ENCODE measurements at regions not wholly inside any gene's neighbourhood (a gene's known extent, or its start where the extent isn't known, plus 50 kb on each side); places are given as distances from the start of the nearest gene placed in this dataset.

DNA sequence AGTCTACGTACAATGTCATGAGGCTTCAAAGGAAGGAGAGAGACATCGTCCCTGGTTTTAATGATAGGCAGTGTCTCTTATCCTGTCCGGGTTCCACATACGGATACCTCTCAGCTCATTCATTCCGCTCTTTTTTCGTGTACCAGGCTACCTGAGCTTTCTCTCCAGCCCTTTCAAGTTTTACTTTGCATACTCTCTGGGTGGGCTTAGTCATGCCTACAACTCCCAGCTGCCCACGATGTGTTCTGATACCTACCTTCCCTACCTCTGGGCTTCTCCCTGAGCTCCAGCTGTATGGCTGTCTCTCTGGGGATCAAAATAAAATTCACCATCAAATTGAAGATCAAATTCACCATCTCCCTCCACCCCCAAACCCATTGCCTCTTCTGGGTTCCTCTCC lies 354.0 kb upstream of the EEF2KMT start:
- DNase-seq (ENCODE audit: low read depth in 2 of 2) = no peak

DNA sequence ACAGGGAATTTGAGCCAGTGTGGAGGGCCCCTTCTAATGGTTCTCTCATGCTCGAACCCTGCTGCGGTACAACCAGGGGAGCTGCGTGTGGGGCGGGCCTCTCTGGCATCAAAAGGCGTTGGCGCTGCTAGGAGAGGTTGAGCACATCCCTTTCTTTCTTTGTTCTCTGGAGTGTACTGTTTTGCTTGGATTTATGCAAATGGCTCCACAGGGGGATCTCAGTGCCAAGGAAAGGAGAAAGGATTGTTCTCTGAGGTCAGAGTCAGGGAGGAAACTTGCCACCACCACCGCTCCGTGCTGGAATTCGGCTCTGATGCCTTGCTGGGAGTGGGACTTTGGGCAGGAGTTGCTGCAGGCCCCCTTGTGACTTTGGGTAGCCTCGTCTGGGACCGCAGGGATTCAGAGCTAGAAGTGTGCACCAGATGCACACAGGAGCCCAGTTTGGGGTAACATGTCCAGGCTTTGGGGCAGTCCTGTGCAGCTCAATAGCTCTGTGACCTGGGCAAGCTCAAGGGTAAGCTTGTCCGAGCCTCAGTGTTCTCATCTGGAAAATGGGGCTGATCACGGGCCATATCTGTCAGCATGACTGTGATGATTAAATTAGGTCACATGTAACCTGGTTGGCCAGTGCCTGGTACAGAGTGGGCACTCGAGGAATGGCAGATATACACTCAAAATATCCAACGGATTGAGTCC lies 353.0 kb upstream of the EEF2KMT start:
- DNase-seq (ENCODE audit: low read depth in 2 of 2) = no peak

GRCh38 chr16:5449901-5450300 lies 352.3 kb upstream of the EEF2KMT start:
- DNase-seq (ENCODE audit: low read depth in 2 of 2) = no peak

DNA sequence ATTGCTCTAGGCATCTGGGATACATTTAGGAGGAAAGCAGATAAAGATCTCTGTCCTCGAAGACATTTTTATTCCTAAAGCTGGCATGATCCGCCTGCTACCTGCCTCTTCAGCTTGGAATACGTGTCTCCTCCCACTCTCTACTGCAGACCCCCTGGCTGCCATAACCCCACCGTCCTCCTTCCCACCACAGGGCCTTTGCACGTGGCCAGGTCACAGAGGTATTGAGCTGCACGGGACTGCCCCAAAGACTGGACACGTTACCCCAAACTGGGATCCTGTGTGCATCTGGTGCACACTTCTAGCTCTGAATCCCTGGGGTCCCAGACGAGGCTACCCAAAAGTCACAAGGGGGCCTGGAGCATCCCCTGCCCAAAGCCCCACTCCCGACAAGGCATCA lies 351.2 kb upstream of the EEF2KMT start:
- no peak for DNase-seq (ENCODE audit: low read depth in 2 of 2)

DNA sequence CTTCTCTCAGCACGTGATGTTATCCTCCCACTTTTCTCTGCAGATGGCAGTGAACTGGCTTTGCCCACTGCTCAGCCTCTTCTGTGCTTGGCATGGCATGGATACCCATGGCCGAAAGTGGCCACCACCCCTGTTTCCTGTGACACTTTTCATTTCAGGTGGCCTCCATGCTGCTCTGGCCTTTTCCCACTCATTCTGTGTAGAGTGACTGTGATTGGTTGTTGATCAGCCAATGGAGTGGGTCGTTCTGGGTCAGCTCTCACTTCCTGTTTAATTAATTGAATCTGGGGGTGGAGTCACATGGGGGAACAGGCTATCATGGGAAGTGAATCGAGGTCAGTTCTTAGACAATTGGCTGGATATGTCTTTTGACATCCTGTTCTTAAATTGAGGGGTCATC lies 350.1 kb upstream of the EEF2KMT start:
- DNase-seq (ENCODE audit: low read depth in 2 of 2) = no peak

DNA sequence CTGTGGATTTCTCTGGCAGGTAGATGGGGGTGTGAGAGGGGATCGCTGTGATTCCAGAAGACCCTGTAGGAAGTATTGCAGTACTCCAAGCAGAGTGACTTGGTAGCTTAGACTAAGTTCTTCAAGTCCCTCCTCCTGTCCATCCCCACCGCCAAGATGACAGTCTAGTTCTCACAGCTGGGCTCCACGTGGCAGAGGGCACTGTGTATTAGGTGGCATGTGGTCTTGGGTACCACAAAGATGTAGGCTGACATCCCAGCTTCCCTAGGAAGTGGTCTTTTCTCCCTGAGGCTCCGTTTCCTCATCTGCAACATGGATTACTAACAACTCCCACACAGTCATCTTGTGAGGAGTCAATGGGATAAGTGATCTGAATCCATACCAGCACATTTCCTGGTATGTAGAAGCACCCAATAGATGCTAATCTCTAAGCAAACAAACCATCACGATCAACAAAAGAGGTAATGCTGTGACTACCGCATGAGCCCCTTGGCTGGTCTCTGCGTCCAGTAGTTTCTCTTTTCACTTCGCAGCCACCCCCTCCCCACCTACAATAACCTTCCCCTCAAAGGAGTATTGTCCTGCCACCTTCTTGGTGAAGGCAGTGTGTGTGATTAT lies 349.1 kb upstream of the EEF2KMT start:
- no peak for DNase-seq (ENCODE audit: low read depth in 2 of 2)

DNA sequence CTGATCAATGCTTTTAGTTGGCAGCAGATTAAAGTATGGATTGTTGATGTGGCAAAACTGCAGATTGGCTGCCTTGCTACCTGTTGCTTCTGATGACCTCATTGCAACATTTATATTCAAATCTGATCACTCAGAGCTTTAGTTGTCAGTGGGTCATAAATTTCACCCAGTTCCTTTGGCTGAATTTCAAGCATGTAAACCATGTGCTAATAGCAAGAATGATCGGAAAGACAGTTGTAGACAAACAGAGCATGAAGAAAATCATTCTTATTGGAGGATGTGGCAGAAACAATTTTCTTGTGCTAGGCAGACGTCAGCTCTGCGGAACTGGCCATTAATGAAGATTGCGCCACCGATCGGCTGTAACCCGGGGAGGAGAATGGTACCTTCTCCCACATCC lies 346.6 kb upstream of the EEF2KMT start:
- no peak for DNase-seq (ENCODE audit: low read depth in 2 of 2)

- no peak for DNase-seq (ENCODE audit: low read depth in 2 of 2)
Measured at GRCh38 chr16:5442986-5443385, 345.4 kb upstream of the EEF2KMT start.

DNA sequence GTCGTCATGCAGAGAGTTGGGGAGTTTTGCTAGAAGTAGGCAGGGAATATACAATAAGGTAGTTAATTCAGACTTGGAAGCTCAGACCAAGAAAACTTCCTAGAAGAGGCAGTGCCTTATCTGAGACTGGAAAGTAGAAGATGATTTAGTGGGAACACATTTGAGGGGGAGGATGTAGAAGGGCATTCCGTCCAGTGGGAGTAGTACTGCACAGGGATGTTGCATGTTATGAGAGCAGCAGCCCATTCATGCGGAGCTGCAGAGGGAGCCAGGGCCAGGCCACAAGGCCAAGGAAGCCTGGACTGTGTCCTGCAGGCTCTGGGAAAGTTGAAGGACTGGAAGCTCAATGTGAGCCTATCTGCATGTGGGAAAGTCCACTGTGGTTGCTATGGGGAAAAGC lies 344.5 kb upstream of the EEF2KMT start:
- no peak for DNase-seq (ENCODE audit: low read depth in 2 of 2)

- no peak for DNase-seq (ENCODE audit: low read depth in 2 of 2)
Measured at GRCh38 chr16:5438591-5438990, 341.0 kb upstream of the EEF2KMT start.

DNA sequence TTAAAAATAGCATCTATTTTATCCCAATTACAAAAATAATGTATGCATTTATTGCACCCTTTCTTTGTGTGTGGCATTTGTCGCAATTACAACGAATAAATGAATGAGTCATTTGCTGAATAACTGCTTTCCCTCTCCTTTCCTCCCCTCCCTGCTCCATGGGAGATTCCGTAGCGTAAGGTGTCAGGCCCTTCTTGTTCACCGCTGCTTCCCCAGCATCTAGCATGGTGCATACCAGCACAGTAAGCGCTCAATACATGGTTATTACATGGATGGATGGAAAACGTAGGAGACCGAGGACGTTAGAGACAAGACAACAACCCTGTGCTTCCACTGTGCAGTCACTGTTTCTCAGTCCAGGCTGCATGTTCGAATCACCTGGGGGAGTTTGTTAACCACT lies 336.0 kb upstream of the EEF2KMT start:
- DNase-seq (ENCODE audit: low read depth in 2 of 2) = no peak

GRCh38 chr16:5432166-5432565 lies 334.6 kb upstream of the EEF2KMT start:
- DNase-seq (ENCODE audit: low read depth in 2 of 2) = no peak

DNA sequence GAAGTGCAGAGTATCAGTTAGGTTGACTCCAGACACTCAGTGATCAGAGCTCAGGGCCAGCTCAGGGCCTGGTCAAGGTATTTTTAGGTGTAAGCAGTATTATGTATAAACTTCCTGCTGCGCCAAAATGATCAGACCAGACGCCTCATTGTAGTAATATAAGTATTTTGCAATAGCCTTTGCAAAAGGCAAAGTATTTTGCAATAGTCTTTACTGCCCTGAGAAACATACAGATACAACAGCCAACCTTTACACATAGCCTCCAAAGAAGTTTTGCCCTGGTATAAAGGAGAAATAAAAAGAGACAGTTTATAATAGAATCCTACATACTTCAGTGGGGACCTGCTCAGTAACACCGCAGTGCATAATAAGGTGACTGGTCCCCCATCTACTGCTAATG lies 333.0 kb upstream of the EEF2KMT start:
- no peak for DNase-seq (ENCODE audit: low read depth in 2 of 2)

- no peak for DNase-seq (ENCODE audit: low read depth in 2 of 2)
Measured at GRCh38 chr16:5428932-5429331, 331.3 kb upstream of the EEF2KMT start.

DNA sequence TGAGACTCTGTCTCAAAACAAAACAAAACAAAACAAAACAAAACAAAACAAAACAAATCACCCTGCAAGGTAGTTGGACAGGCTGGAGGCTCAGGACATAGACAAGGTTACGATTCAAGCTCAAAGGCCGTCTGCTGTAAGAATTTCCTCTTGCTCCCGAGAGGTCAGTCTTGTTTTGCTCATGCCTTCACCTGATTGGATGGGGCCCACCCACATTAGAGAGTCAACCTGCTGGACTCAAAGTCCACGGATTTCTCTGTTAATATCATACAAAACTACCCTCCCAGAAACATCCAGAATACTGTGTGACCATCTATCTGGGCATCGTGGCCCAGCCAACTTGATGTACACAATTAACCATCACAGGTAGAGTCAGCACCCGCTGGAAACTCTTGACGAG lies 330.0 kb upstream of the EEF2KMT start:
- DNase-seq (ENCODE audit: low read depth in 2 of 2) = no peak

- no peak for DNase-seq (ENCODE audit: low read depth in 2 of 2)
Measured at GRCh38 chr16:5422643-5423496, 325.3 kb upstream of the EEF2KMT start.

DNA sequence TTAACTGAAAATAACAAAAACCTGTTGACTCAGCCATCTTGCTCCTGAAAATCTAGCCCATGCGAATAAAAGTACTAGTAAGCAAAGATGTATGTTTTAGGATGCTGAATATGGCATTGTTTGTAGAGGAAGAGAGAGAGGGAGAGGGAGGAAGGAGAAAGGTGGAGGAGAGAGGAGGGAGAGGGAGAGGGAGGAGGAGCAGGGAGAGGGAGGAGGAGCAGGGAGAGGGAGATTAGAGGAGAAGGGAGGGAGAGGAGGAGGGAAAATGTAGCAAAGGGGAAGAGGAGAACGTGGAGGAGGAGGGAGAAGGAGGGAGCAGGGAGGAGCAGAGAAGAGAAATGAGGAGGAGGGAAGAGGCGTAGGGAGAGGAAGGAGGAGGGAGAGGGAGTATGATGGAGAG lies 324.5 kb upstream of the EEF2KMT start:
- no peak for DNase-seq (ENCODE audit: low read depth in 2 of 2)

- DNase-seq (ENCODE audit: low read depth in 2 of 2) = no peak
Measured at GRCh38 chr16:5416013-5416412, 318.4 kb upstream of the EEF2KMT start.

GRCh38 chr16:5415123-5415522 lies 317.5 kb upstream of the EEF2KMT start:
- no peak for DNase-seq (ENCODE audit: low read depth in 2 of 2)

DNA sequence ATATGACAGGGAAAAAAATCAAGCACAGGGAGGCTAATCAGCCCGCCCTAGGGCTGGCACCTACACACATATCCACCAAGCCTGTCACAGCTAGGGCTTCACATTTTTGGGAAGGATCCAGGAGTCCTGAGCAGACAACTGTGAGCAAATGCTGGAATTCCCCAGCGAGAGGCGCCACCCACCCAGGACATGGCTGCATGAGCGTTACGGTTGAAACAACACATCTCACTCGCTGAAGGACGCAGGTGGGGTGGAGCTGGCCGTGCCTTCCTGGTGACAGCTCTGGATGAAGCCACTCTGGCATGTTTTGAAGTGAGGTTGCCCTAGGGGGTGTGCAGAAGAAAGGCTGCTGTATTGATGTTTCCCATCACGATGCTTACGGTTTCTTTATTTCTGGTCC lies 315.1 kb upstream of the EEF2KMT start:
- DNase-seq (ENCODE audit: low read depth in 2 of 2) = no peak

GRCh38 chr16:5398203-5398602 lies 300.6 kb upstream of the EEF2KMT start:
- no peak for DNase-seq (ENCODE audit: low read depth in 2 of 2)

DNA sequence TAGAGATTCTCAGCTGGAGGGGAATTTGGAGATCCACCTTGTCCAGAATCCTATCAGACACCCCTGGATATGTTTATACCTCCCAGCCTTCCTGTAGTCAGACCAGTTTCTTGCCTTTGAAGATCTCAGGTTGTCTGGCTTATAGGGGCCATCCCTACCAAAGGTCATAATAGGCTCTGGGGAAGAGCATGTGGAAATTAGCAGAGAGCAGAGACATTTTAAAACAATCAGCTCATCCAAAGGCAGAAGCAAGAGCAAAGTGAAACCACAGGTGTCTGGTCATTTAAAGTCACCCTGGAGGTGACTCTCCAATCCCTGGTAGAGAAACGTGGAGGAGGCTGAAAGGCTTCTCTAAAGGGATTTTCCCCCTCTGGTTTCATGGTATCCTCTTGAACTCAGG lies 299.3 kb upstream of the EEF2KMT start:
- no peak for DNase-seq (ENCODE audit: low read depth in 2 of 2)

GRCh38 chr16:5393070-5393469 lies 295.5 kb upstream of the EEF2KMT start:
- DNase-seq (ENCODE audit: low read depth in 2 of 2) = no peak

Data from activated CD8-positive, alpha-beta memory T cell treated with anti-CD3 and anti-CD28 coated beads for 4 hours (primary cell).